Panc1 (cell line): ENCODE measurements at regions not wholly inside any gene's neighbourhood (a gene's known extent, or its start where the extent isn't known, plus 50 kb on each side); places are given as distances from the start of the nearest gene placed in this dataset.

Experiments
- ATAC-seq: fragments of 200-7000 bp; cut with Tn5 transposase; 2 replicates; pipeline ENCODE4 v1.9.1; 2020; ENCODE audit warnings: mild to moderate bottlenecking, moderate library complexity
- BruUV-seq: library from RNA; stranded (reverse); fragments of 400-500 nt; replicated peaks from 2 replicates; lab custom pipeline; 2021; lab: Mats Ljungman, UMichigan
- CTCF ChIA-PET: fragments of 300-600 bp; sonication (Branson Sonifier 250); formaldehyde crosslinking; loops from one replicate; lab custom pipeline; 2022; ENCODE audit warnings: antibody characterized with exemption; lab: Charles Lee
- POLR2A ChIA-PET: fragments of 300-600 bp; sonication (Branson Sonifier 250); formaldehyde crosslinking; loops from one replicate; lab custom pipeline; 2022; ENCODE audit warnings: antibody characterized with exemption; lab: Charles Lee
- DNase-seq: peaks from one replicate; pipeline ENCODE4 v3.0.0-alpha.2; 2010; ENCODE audit warnings: low read depth, low spot score
- H3K27ac ChIP-seq: 2 replicates; pipeline ENCODE4 v1.5.1; 2011; ENCODE audit warnings: mild to moderate bottlenecking, low read length, inconsistent platforms
- H3K27me3 ChIP-seq: fragments of 200-500 bp; sonication (Bioruptor generic); 2 replicates; pipeline ENCODE4 v1.6.0; 2014; ENCODE audit warnings: low read length, inconsistent platforms; ENCODE audit not compliant: control insufficient read depth, insufficient read depth
- H3K36me3 ChIP-seq: fragments of 200-500 bp; sonication (Bioruptor generic); 2 replicates; pipeline ENCODE4 v1.5.1; 2014; ENCODE audit warnings: inconsistent platforms, mild to moderate bottlenecking, low read length, moderate library complexity; ENCODE audit not compliant: control insufficient read depth, insufficient read depth
- H3K4me1 ChIP-seq: 2 replicates; pipeline ENCODE4 v1.5.1; 2011; ENCODE audit warnings: inconsistent platforms, mild to moderate bottlenecking, low read length, moderate library complexity; ENCODE audit not compliant: control insufficient read depth, insufficient read depth
- H3K4me3 ChIP-seq, 2 experiments: 2 replicates each; pipeline ENCODE4 v1.5.1; 2011 to 2012; ENCODE audit warnings: low read depth in 2 of 2, low read length in 2 of 2, mild to moderate bottlenecking in 2 of 2, inconsistent platforms in 1 of 2, moderate library complexity in 1 of 2
- H3K9me3 ChIP-seq: fragments of 200-500 bp; sonication (Bioruptor generic); 2 replicates; pipeline ENCODE4 v1.5.1; 2014; ENCODE audit warnings: low read depth, mild to moderate bottlenecking, inconsistent platforms, low read length, moderate library complexity; ENCODE audit not compliant: control insufficient read depth, insufficient read depth
- POLR2AphosphoS5 ChIP-seq: IDR thresholded peaks from 2 replicates; pipeline ENCODE4 v1.6.1; 2012; ENCODE audit warnings: mild to moderate bottlenecking, low read depth, low read length, moderate library complexity
- SIN3A ChIP-seq: IDR thresholded peaks from 2 replicates; pipeline ENCODE4 v1.6.1; 2012; ENCODE audit warnings: low read depth, mild to moderate bottlenecking, low read length, moderate library complexity, borderline replicate concordance; ENCODE audit not compliant: insufficient read depth
- TCF7L2 ChIP-seq: IDR thresholded peaks from 2 replicates; pipeline ENCODE4 v1.6.1; 2011; ENCODE audit warnings: mild to moderate bottlenecking, low read depth, low read length, inconsistent platforms
- in situ Hi-C: cut with HindIII; loops from 2 replicates; pipeline ENCODE4 v1.10.0; 2016; ENCODE audit warnings: low sequenced_read_pairs, low pct_unique_long_range_greater_than_20kb
- intact Hi-C: fragments of 100-400 bp; cut with micrococcal nuclease; formaldehyde crosslinking; loops from one replicate; pipeline ENCODE4 v1.10.0; 2022; ENCODE audit not compliant: unreplicated experiment
- TF ChIP-seq, protein P1 (sequence below): fragments of 450-650 bp; IDR thresholded peaks from 2 replicates; pipeline ENCODE4 v1.5.1; 2017; ENCODE audit warnings: mild to moderate bottlenecking
- TF ChIP-seq, protein P2 (sequence below), 2 experiments: IDR thresholded peaks; 2 replicates each; pipeline ENCODE4 v1.6.1; 2011 to 2012; ENCODE audit warnings: low read depth in 2 of 2, control low read depth in 1 of 2, low read length in 1 of 2, mild to moderate bottlenecking in 1 of 2, moderate library complexity in 1 of 2; ENCODE audit not compliant: insufficient read depth in 1 of 2

DNA sequence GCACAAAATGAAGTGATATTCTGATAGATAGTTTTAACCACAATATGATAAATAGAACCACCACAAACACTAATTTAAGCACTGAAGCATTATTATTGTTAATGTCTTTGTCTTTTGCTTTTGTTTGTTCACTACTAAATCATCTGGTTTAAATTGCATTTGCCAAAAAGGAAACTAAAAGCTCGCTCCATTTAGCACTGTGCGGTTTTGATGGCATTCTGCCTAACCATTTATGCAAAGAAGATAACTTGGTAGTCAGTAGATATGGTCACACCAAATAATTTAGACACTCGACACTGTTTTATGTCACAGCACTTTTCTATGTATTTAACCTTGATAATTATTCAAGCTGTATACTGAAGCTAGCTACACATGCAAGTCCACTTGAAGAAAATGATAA is 849.8 kb upstream of the CDH6 start:
- H3K36me3 ChIP-seq: no peaks in the 10 kb centered on the region
- intact Hi-C loops: no loop called here
- H3K27ac ChIP-seq: no peak overlapping the region
- in situ Hi-C loops: no loop called here
- no peak for ATAC-seq
- no peak for DNase-seq
- no peaks in the 10 kb centered on the region for H3K4me1 ChIP-seq
- no peaks in the 10 kb centered on the region; the same call in 1 of the 2 replicates for H3K9me3 ChIP-seq
- TF ChIP-seq, protein P1, sequence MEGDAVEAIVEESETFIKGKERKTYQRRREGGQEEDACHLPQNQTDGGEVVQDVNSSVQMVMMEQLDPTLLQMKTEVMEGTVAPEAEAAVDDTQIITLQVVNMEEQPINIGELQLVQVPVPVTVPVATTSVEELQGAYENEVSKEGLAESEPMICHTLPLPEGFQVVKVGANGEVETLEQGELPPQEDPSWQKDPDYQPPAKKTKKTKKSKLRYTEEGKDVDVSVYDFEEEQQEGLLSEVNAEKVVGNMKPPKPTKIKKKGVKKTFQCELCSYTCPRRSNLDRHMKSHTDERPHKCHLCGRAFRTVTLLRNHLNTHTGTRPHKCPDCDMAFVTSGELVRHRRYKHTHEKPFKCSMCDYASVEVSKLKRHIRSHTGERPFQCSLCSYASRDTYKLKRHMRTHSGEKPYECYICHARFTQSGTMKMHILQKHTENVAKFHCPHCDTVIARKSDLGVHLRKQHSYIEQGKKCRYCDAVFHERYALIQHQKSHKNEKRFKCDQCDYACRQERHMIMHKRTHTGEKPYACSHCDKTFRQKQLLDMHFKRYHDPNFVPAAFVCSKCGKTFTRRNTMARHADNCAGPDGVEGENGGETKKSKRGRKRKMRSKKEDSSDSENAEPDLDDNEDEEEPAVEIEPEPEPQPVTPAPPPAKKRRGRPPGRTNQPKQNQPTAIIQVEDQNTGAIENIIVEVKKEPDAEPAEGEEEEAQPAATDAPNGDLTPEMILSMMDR: no peak
- TF ChIP-seq, protein P2, sequence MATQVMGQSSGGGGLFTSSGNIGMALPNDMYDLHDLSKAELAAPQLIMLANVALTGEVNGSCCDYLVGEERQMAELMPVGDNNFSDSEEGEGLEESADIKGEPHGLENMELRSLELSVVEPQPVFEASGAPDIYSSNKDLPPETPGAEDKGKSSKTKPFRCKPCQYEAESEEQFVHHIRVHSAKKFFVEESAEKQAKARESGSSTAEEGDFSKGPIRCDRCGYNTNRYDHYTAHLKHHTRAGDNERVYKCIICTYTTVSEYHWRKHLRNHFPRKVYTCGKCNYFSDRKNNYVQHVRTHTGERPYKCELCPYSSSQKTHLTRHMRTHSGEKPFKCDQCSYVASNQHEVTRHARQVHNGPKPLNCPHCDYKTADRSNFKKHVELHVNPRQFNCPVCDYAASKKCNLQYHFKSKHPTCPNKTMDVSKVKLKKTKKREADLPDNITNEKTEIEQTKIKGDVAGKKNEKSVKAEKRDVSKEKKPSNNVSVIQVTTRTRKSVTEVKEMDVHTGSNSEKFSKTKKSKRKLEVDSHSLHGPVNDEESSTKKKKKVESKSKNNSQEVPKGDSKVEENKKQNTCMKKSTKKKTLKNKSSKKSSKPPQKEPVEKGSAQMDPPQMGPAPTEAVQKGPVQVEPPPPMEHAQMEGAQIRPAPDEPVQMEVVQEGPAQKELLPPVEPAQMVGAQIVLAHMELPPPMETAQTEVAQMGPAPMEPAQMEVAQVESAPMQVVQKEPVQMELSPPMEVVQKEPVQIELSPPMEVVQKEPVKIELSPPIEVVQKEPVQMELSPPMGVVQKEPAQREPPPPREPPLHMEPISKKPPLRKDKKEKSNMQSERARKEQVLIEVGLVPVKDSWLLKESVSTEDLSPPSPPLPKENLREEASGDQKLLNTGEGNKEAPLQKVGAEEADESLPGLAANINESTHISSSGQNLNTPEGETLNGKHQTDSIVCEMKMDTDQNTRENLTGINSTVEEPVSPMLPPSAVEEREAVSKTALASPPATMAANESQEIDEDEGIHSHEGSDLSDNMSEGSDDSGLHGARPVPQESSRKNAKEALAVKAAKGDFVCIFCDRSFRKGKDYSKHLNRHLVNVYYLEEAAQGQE (IDR thresholded peaks at IDR 0.05; ENCODE audit: insufficient read depth in 1 of 2, low read depth in 2 of 2, low read length in 1 of 2): no peak
- POLR2A ChIA-PET: no interaction called here
- H3K4me3 ChIP-seq: no peak overlapping the region
- CTCF ChIA-PET: no interaction called here
- H3K27me3 ChIP-seq: no peaks in the 10 kb centered on the region
- no TSS peak for BruUV-seq

DNA sequence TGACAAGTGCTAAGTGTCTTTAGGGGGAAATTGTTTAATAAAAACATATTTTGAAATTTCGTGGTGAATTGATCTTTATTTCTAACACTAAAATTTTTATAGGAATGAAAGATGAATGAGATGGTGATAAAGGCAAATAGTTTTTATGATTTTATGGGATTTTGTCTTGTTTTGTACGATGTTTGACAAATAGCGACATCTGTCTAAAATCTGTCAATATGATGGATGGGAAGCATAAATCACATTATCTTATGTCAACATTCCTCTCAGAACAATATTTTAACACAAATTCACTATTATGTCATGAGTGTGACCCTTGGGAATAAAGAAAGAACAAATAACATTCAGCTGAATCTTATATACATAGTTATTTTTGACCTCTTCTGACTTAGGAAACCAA is 852.0 kb upstream of the CDH6 start:
- no peak for DNase-seq
- in situ Hi-C loops (no loop called here), intact Hi-C loops (no loop called here)
- Histone ChIP-seq H3K27me3 (no peaks in the 10 kb centered on the region), H3K4me1 (no peaks in the 10 kb centered on the region), H3K9me3 (no peaks in the 10 kb centered on the region), H3K36me3 (no peaks in the 10 kb centered on the region), H3K27ac (no peak overlapping the region), H3K4me3 (no peak overlapping the region)
- ChIA-PET POLR2A (no interaction called here), CTCF (no interaction called here)
- TF ChIP-seq, protein P2 (IDR thresholded peaks at IDR 0.05; ENCODE audit: insufficient read depth in 1 of 2, low read depth in 2 of 2, low read length in 1 of 2): no peak
- TF ChIP-seq POLR2AphosphoS5: no peak
- no peak for TF ChIP-seq TCF7L2
- TF ChIP-seq, protein P1: no peak
- TF ChIP-seq SIN3A: no peak
- no peak for ATAC-seq
- BruUV-seq: no TSS peak
